ENCODE measurements at regions not wholly inside any gene's neighbourhood (a gene's known extent, or its start where the extent isn't known, plus 50 kb on each side); places are given as distances from the start of the nearest gene placed in this dataset.
"Not testable (repeated sequence)": the region's sequence is repeated elsewhere in the genome, so short reads cannot be mapped to it uniquely, and the experiment has no call there.

DNA sequence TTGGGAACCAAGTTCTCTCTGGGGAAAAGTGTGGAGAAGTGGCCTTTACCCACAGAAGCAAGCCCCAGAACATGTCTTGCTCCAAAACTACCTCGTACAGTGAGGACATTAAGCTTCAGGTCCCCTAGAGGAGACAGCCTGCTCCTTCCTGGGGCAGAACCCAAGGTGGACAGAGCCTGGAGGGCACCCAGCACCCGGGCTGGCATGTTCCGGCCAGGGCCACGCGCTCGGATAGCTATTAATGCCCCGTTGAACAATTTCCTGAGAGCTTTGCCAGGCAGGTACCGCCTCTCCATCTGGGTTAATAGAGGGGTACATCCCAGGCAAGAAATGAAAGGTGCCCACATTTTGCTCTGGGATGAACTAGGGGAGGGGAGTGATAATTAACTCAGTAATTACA lies 169.0 kb upstream of the GRK3 start:
- TF ChIP-seq, protein P1, sequence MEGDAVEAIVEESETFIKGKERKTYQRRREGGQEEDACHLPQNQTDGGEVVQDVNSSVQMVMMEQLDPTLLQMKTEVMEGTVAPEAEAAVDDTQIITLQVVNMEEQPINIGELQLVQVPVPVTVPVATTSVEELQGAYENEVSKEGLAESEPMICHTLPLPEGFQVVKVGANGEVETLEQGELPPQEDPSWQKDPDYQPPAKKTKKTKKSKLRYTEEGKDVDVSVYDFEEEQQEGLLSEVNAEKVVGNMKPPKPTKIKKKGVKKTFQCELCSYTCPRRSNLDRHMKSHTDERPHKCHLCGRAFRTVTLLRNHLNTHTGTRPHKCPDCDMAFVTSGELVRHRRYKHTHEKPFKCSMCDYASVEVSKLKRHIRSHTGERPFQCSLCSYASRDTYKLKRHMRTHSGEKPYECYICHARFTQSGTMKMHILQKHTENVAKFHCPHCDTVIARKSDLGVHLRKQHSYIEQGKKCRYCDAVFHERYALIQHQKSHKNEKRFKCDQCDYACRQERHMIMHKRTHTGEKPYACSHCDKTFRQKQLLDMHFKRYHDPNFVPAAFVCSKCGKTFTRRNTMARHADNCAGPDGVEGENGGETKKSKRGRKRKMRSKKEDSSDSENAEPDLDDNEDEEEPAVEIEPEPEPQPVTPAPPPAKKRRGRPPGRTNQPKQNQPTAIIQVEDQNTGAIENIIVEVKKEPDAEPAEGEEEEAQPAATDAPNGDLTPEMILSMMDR (IDR thresholded peaks at IDR 0.05; ENCODE audit: unreplicated experiment) = no peak
- no peak for DNase-seq (ENCODE audit: unreplicated experiment)
- H3K4me3 Mint-ChIP-seq (ENCODE audit: unreplicated experiment) = no peak overlapping the region
- BruUV-seq (replicated peaks) = no TSS peak
- intact Hi-C loops (cut with micrococcal nuclease) = no loop called here
- H3K36me3 Mint-ChIP-seq (ENCODE audit: insufficient read depth, unreplicated experiment) = no peaks in the 10 kb centered on the region
- H3K4me1 Mint-ChIP-seq (ENCODE audit: insufficient read depth, unreplicated experiment) = peaks cover 6% of the 10 kb centered on the region
- no peaks in the 10 kb centered on the region for H3K9me3 Mint-ChIP-seq (ENCODE audit: unreplicated experiment)
- H3K27me3 Mint-ChIP-seq (ENCODE audit: insufficient read depth, unreplicated experiment) = no peaks in the 10 kb centered on the region
- ChIA-PET CTCF (interaction anchor here (0.6 to 1.6 kb wide), 4 partner anchors 12 to 639 kb away, joined by 3 to 11 read pairs (median 3); no protein-coding TSS in a partner anchor), POLR2A (no interaction called here)
- H3K27ac Mint-ChIP-seq (ENCODE audit: low read depth, unreplicated experiment) = no peak overlapping the region

DNA sequence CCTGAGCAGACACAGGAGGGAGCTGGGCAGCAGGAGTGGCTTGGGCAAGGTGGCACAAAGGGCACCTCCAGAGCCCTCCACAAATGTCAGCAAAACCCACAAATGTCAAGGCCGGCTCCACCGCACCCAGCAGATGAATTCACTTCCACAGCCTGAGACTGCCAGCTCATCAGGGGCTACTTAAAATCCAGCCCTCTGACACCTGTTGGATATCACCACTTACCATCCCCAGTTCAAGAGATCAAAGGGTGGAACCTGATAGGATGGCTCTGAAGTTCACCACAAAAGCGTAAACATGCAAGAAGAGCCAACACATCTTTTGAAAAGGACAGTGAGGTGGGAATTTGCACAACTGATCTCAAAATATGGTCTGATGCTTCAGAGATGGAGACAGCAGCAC lies 168.6 kb upstream of the GRK3 start:
- ChIA-PET CTCF (interaction anchor here (0.6 to 1.5 kb wide), 3 partner anchors 52 to 639 kb away, joined by 3 to 11 read pairs (median 4); no protein-coding TSS in a partner anchor), POLR2A (no interaction called here)
- no TSS peak for BruUV-seq (replicated peaks)
- Mint-ChIP-seq H3K27me3 (ENCODE audit: insufficient read depth, unreplicated experiment) (no peaks in the 10 kb centered on the region), H3K4me1 (ENCODE audit: insufficient read depth, unreplicated experiment) (peaks cover 11% of the 10 kb centered on the region), H3K9me3 (ENCODE audit: unreplicated experiment) (no peaks in the 10 kb centered on the region), H3K4me3 (ENCODE audit: unreplicated experiment) (no peak overlapping the region), H3K27ac (ENCODE audit: low read depth, unreplicated experiment) (no peak overlapping the region), H3K36me3 (ENCODE audit: insufficient read depth, unreplicated experiment) (no peaks in the 10 kb centered on the region)
- DNase-seq (ENCODE audit: unreplicated experiment) = no peak
- intact Hi-C loops (cut with micrococcal nuclease) = no loop called here
- TF ChIP-seq, protein P1 (IDR thresholded peaks at IDR 0.05; ENCODE audit: unreplicated experiment) = no peak

DNA sequence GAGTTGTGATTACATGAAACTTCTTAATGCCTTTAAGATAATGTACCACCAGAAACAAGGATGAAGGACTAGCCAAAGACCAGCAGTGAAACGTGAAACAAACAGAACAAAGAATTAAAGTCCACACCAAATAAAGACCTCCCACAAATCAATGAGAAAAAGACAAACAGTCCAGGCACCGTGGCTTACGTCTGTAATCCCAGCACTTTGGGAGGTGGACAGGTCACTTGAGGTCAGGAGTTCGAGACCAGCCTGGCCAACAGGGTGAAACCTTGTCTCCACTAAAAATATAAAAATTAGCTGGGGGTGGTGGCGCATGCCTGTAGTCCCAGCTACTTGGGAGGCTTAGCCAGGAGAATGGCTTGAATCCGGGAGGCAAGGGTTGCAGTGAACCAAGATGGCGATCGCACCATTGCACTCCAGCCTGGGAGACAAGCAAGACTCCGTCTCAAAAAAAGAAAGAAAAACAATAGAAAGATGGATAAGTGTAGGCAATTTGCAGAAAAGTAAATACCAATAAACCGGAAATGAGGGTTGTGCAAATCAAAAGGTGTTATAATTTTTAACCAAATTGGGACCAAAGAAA lies 167.8 kb upstream of the GRK3 start:
- Mint-ChIP-seq H3K4me1 (ENCODE audit: insufficient read depth, unreplicated experiment) (peaks cover 15% of the 10 kb centered on the region), H3K4me3 (ENCODE audit: unreplicated experiment) (no peak overlapping the region), H3K27me3 (ENCODE audit: insufficient read depth, unreplicated experiment) (no peaks in the 10 kb centered on the region), H3K27ac (ENCODE audit: low read depth, unreplicated experiment) (no peak overlapping the region), H3K9me3 (ENCODE audit: unreplicated experiment) (no peaks in the 10 kb centered on the region), H3K36me3 (ENCODE audit: insufficient read depth, unreplicated experiment) (no peaks in the 10 kb centered on the region)
- BruUV-seq (replicated peaks) = no TSS peak
- CTCF ChIA-PET = no interaction called here
- POLR2A ChIA-PET = no interaction called here
- intact Hi-C loops (cut with micrococcal nuclease) = no loop called here
- TF ChIP-seq, protein P1 (IDR thresholded peaks at IDR 0.05; ENCODE audit: unreplicated experiment) = no peak
- DNase-seq (ENCODE audit: unreplicated experiment) = no peak

DNA sequence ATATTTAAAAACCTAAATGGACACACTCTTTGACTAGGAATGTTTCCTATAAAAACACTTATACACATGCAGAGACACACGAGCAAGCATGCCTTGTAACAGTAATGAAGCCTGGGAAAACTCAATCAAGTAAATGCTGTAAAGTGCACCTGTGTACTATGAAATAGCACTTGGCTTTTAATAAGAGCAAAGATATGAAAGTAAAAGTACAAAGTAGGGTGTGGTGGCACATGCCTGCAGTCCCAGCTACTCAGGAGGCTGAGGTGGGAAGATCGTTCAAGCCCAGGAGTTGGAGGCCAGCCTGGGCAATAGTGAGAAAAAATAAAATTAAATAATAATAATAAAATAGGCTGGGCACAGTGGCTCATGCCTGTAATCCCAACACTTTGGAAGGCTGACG lies 166.9 kb upstream of the GRK3 start:
- no peak for DNase-seq (ENCODE audit: unreplicated experiment)
- ChIA-PET POLR2A (no interaction called here), CTCF (interaction anchor here (0.6 kb wide), 1 partner anchor 17 kb away, joined by 4 read pairs; no protein-coding TSS in a partner anchor)
- Mint-ChIP-seq H3K9me3 (ENCODE audit: unreplicated experiment) (no peaks in the 10 kb centered on the region), H3K27ac (ENCODE audit: low read depth, unreplicated experiment) (no peak overlapping the region), H3K27me3 (ENCODE audit: insufficient read depth, unreplicated experiment) (no peaks in the 10 kb centered on the region), H3K36me3 (ENCODE audit: insufficient read depth, unreplicated experiment) (no peaks in the 10 kb centered on the region), H3K4me3 (ENCODE audit: unreplicated experiment) (peak overlapping the region; percentile 15), H3K4me1 (ENCODE audit: insufficient read depth, unreplicated experiment) (peaks cover 15% of the 10 kb centered on the region)
- intact Hi-C loops (cut with micrococcal nuclease) = no loop called here
- TF ChIP-seq, protein P1 (IDR thresholded peaks at IDR 0.05; ENCODE audit: unreplicated experiment) = no peak
- no TSS peak for BruUV-seq (replicated peaks)

DNA sequence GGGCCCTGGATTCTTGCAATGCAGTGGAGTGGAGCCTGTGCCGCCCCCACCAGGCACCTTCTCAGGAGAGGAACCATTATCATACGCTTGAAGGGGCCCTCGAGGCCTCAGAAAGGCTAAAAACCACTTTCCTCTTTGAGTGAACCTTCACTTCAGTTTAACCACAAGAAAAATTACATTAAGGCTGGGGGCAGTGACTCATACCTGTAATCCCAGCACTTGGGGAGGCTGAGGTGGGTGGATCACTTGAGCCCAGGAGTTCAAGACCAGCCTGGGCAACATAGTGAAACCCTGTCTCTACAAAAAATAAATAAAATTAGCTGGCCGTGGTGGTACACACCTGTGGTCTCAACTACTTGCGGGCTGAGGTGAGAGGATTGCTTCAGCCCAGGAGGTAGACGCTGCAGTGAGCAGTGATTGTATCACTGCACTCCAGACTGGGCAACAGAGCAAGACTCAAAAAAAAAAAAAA lies 165.8 kb upstream of the GRK3 start:
- H3K36me3 Mint-ChIP-seq (ENCODE audit: insufficient read depth, unreplicated experiment); H3K27ac Mint-ChIP-seq (ENCODE audit: low read depth, unreplicated experiment); H3K9me3 Mint-ChIP-seq (ENCODE audit: unreplicated experiment); H3K4me3 Mint-ChIP-seq (ENCODE audit: unreplicated experiment); BruUV-seq (replicated peaks); intact Hi-C loops (cut with micrococcal nuclease); H3K27me3 Mint-ChIP-seq (ENCODE audit: insufficient read depth, unreplicated experiment): not testable (repeated sequence)
- ChIA-PET POLR2A (interaction anchor here (0.7 kb wide), 1 partner anchor 24 kb away, joined by 3 read pairs; no protein-coding TSS in a partner anchor), CTCF (interaction anchor here (0.6 kb wide), 1 partner anchor 159 kb away, joined by 4 read pairs; no protein-coding TSS in a partner anchor)
- DNase-seq (ENCODE audit: unreplicated experiment) = peak; percentile 24
- peaks cover 23% of the 10 kb centered on the region for H3K4me1 Mint-ChIP-seq (ENCODE audit: insufficient read depth, unreplicated experiment)

All from MCF 10A (cell line).